WTC11 (cell line): ENCODE measurements at regions not wholly inside any gene's neighbourhood (a gene's known extent, or its start where the extent isn't known, plus 50 kb on each side); places are given as distances from the start of the nearest gene placed in this dataset.
"Not testable (repeated sequence)": the region's sequence is repeated elsewhere in the genome, so short reads cannot be mapped to it uniquely, and the experiment has no call there.

Experiments
- ATF1 ChIP-seq: sonication (generic); formaldehyde crosslinking; IDR thresholded peaks from 2 replicates; pipeline ENCODE4 v1.8.1; 2023; ENCODE audit warnings: mild to moderate bottlenecking, moderate library complexity, missing genetic modification reagents
- CREB1 ChIP-seq: sonication (generic); formaldehyde crosslinking; IDR thresholded peaks from 2 replicates; pipeline ENCODE4 v1.8.0; 2023; ENCODE audit warnings: mild to moderate bottlenecking, missing genetic modification reagents
- NFATC4 ChIP-seq: fragments of 250-450 bp; sonication (Bioruptor Pico); IDR thresholded peaks from 2 replicates; pipeline ENCODE4 v1.9.0; 2021; ENCODE audit warnings: mild to moderate bottlenecking
- NFE2L1 ChIP-seq: sonication (generic); formaldehyde crosslinking; IDR thresholded peaks from 2 replicates; pipeline ENCODE4 v1.8.1; 2023; ENCODE audit warnings: missing genetic modification reagents
- NR1H2 ChIP-seq: sonication (generic); formaldehyde crosslinking; IDR thresholded peaks from 2 replicates; pipeline ENCODE4 v1.9.0; 2021; ENCODE audit warnings: mild to moderate bottlenecking, moderate library complexity, missing genetic modification reagents
- NR3C1 ChIP-seq: sonication (generic); formaldehyde crosslinking; conservative IDR thresholded peaks from 2 replicates; pipeline ENCODE4 v1.8.1; 2023; ENCODE audit warnings: low read depth, mild to moderate bottlenecking, missing genetic modification reagents
- PRRX2 ChIP-seq: fragments of 250-450 bp; sonication (Bioruptor Pico); IDR thresholded peaks from 2 replicates; pipeline ENCODE4 v1.8.0; 2021; ENCODE audit warnings: mild to moderate bottlenecking
- SP1 ChIP-seq: sonication (generic); formaldehyde crosslinking; conservative IDR thresholded peaks from 2 replicates; pipeline ENCODE4 v1.8.1; 2022; ENCODE audit warnings: missing genetic modification reagents
- ZNF121 ChIP-seq: sonication (generic); formaldehyde crosslinking; IDR thresholded peaks from 2 replicates; pipeline ENCODE4 v1.8.0; 2023; ENCODE audit warnings: missing genetic modification reagents
- TF ChIP-seq, protein P1 (sequence below): fragments of 200-600 bp; IDR thresholded peaks from 2 replicates; pipeline ENCODE4 v1.8.0; 2022; ENCODE audit warnings: antibody characterized with exemption
- TF ChIP-seq, protein P2 (sequence below): sonication (generic); formaldehyde crosslinking; conservative IDR thresholded peaks from 2 replicates; pipeline ENCODE4 v1.8.1; 2022; ENCODE audit warnings: mild to moderate bottlenecking, missing genetic modification reagents
- TF ChIP-seq, protein P3 (sequence below): sonication (generic); formaldehyde crosslinking; IDR thresholded peaks from 2 replicates; pipeline ENCODE4 v1.8.0; 2022; ENCODE audit warnings: mild to moderate bottlenecking, missing genetic modification reagents
- TF ChIP-seq, protein P4 (sequence below): sonication (generic); formaldehyde crosslinking; IDR thresholded peaks from 2 replicates; pipeline ENCODE4 v1.8.1; 2023; ENCODE audit warnings: mild to moderate bottlenecking, missing genetic modification reagents, moderate library complexity

DNA sequence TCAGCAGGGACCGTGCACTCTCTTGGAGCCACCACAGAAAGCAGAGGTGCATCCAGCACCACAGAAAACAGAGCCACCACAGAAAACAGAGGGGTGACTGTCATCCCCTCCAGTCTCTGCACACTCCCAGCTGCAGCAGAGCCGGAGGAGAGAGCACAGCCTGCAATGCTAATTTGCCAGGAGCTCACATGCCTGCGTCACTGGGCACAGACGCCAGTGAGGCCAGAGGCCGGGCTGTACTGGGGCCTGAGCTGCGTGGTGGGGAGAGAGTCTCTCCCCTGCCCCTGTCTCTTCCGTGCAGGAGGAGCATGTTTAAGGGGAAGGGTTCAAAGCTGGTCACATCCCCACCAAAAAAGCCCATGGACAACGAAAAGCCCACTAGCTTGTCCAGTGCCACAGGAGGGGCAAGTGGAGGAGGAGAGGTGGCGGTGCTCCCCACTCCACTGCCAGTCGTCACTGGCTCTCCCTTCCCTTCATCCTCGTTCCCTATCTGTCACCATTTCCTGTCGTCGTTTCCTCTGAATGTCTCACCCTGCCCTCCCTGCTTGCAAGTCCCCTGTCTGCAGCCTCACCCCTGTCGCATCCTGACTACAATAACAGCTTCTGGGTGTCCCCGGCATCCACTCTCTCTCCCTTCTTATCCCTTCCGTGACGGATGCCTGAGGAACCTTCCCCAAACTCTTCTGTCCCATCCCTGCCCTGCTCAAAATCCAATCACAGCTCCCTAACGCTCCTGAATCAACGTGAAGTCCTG is 260.0 kb downstream of the OR4F29 start:
- not testable (repeated sequence) for TF ChIP-seq NFE2L1 (CRISPR knock-in tag); NFATC4 (CRISPR knock-in tag); PRRX2 (CRISPR knock-in tag); CREB1 (CRISPR knock-in tag); ZNF121; SP1 (CRISPR knock-in tag); ATF1 (CRISPR knock-in tag); NR3C1 (CRISPR knock-in tag); NR1H2 (CRISPR knock-in tag)
- TF ChIP-seq, protein P1, sequence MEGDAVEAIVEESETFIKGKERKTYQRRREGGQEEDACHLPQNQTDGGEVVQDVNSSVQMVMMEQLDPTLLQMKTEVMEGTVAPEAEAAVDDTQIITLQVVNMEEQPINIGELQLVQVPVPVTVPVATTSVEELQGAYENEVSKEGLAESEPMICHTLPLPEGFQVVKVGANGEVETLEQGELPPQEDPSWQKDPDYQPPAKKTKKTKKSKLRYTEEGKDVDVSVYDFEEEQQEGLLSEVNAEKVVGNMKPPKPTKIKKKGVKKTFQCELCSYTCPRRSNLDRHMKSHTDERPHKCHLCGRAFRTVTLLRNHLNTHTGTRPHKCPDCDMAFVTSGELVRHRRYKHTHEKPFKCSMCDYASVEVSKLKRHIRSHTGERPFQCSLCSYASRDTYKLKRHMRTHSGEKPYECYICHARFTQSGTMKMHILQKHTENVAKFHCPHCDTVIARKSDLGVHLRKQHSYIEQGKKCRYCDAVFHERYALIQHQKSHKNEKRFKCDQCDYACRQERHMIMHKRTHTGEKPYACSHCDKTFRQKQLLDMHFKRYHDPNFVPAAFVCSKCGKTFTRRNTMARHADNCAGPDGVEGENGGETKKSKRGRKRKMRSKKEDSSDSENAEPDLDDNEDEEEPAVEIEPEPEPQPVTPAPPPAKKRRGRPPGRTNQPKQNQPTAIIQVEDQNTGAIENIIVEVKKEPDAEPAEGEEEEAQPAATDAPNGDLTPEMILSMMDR = not testable (repeated sequence)
- TF ChIP-seq, protein P2, sequence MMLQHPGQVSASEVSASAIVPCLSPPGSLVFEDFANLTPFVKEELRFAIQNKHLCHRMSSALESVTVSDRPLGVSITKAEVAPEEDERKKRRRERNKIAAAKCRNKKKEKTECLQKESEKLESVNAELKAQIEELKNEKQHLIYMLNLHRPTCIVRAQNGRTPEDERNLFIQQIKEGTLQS = not testable (repeated sequence)
- TF ChIP-seq, protein P3, sequence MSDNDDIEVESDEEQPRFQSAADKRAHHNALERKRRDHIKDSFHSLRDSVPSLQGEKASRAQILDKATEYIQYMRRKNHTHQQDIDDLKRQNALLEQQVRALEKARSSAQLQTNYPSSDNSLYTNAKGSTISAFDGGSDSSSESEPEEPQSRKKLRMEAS = not testable (repeated sequence)
- TF ChIP-seq, protein P4, sequence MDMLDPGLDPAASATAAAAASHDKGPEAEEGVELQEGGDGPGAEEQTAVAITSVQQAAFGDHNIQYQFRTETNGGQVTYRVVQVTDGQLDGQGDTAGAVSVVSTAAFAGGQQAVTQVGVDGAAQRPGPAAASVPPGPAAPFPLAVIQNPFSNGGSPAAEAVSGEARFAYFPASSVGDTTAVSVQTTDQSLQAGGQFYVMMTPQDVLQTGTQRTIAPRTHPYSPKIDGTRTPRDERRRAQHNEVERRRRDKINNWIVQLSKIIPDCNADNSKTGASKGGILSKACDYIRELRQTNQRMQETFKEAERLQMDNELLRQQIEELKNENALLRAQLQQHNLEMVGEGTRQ (CRISPR knock-in tag) = not testable (repeated sequence)
